ENCODE measurements at regions not wholly inside any gene's neighbourhood (a gene's known extent, or its start where the extent isn't known, plus 50 kb on each side); places are given as distances from the start of the nearest gene placed in this dataset.

DNA sequence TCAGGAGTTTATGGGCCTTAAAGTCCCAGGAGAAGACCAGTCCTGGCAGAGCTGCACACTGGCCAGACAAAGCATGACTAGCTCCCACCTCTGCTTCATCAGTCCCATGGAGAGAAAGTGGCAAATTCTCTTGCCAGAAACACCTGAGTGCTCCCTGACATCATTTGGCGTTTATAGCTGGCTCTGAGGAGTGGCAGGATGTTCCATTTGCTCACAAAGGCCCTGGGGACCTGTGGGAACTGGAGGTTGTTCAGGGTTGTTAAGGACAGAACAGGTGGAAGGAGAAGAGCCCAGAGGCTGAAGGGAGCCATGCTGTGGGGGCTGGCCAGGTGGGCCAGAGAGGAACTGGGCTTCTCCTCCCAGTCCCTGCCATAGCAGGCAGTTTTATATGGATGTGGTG, 56.1 kb downstream of the RPL37A start:
- Histone ChIP-seq H3K4me3 (ENCODE audit: low read length) (no peak overlapping the region), H3K9ac (ENCODE audit: low read length) (no peak overlapping the region), H3K79me2 (replicated peaks; ENCODE audit: insufficient read depth, low read length) (no peaks in the 10 kb centered on the region), H3K9me3 (ENCODE audit: low read length) (no peaks in the 10 kb centered on the region), H3K27ac (ENCODE audit: low read length) (no peak overlapping the region), H3F3A (ENCODE audit: insufficient read depth, low read length, poor library complexity, severe bottlenecking) (no peaks in the 10 kb centered on the region), H3K36me3 (ENCODE audit: insufficient read depth, low read length) (no peaks in the 10 kb centered on the region), H4K20me1 (ENCODE audit: insufficient read depth) (no peaks in the 10 kb centered on the region), H3K27me3 (ENCODE audit: insufficient read depth, low read depth, low read length) (no peaks in the 10 kb centered on the region), H3K4me2 (ENCODE audit: low read length) (no peak overlapping the region), H2AFZ (ENCODE audit: low read depth, low read length) (no peak overlapping the region), H3K9me2 (ENCODE audit: insufficient read depth, low read length) (no peaks in the 10 kb centered on the region)
- TF ChIP-seq, protein P1, sequence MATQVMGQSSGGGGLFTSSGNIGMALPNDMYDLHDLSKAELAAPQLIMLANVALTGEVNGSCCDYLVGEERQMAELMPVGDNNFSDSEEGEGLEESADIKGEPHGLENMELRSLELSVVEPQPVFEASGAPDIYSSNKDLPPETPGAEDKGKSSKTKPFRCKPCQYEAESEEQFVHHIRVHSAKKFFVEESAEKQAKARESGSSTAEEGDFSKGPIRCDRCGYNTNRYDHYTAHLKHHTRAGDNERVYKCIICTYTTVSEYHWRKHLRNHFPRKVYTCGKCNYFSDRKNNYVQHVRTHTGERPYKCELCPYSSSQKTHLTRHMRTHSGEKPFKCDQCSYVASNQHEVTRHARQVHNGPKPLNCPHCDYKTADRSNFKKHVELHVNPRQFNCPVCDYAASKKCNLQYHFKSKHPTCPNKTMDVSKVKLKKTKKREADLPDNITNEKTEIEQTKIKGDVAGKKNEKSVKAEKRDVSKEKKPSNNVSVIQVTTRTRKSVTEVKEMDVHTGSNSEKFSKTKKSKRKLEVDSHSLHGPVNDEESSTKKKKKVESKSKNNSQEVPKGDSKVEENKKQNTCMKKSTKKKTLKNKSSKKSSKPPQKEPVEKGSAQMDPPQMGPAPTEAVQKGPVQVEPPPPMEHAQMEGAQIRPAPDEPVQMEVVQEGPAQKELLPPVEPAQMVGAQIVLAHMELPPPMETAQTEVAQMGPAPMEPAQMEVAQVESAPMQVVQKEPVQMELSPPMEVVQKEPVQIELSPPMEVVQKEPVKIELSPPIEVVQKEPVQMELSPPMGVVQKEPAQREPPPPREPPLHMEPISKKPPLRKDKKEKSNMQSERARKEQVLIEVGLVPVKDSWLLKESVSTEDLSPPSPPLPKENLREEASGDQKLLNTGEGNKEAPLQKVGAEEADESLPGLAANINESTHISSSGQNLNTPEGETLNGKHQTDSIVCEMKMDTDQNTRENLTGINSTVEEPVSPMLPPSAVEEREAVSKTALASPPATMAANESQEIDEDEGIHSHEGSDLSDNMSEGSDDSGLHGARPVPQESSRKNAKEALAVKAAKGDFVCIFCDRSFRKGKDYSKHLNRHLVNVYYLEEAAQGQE (IDR thresholded peaks at IDR 0.05; ENCODE audit: borderline replicate concordance) = no peak
- TF ChIP-seq POLR2AphosphoS5 (IDR thresholded peaks at IDR 0.05) (no peak), EP300 (conservative IDR thresholded peaks at IDR 0.05; ENCODE audit: poor library complexity, severe bottlenecking) (no peak), EZH2 (IDR thresholded peaks at IDR 0.05; ENCODE audit: borderline replicate concordance, insufficient read depth, low read length, poor library complexity, severe bottlenecking) (no peak), TAF1 (IDR thresholded peaks at IDR 0.05; ENCODE audit: low read depth) (no peak), MXI1 (conservative IDR thresholded peaks at IDR 0.05; ENCODE audit: poor library complexity, severe bottlenecking) (no peak), RAD21 (conservative IDR thresholded peaks at IDR 0.05) (no peak), SMC3 (conservative IDR thresholded peaks at IDR 0.05; ENCODE audit: poor library complexity) (no peak)
- TF ChIP-seq, protein P2, sequence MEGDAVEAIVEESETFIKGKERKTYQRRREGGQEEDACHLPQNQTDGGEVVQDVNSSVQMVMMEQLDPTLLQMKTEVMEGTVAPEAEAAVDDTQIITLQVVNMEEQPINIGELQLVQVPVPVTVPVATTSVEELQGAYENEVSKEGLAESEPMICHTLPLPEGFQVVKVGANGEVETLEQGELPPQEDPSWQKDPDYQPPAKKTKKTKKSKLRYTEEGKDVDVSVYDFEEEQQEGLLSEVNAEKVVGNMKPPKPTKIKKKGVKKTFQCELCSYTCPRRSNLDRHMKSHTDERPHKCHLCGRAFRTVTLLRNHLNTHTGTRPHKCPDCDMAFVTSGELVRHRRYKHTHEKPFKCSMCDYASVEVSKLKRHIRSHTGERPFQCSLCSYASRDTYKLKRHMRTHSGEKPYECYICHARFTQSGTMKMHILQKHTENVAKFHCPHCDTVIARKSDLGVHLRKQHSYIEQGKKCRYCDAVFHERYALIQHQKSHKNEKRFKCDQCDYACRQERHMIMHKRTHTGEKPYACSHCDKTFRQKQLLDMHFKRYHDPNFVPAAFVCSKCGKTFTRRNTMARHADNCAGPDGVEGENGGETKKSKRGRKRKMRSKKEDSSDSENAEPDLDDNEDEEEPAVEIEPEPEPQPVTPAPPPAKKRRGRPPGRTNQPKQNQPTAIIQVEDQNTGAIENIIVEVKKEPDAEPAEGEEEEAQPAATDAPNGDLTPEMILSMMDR (IDR thresholded peaks at IDR 0.05; ENCODE audit: poor library complexity, severe bottlenecking) = no peak

DNA sequence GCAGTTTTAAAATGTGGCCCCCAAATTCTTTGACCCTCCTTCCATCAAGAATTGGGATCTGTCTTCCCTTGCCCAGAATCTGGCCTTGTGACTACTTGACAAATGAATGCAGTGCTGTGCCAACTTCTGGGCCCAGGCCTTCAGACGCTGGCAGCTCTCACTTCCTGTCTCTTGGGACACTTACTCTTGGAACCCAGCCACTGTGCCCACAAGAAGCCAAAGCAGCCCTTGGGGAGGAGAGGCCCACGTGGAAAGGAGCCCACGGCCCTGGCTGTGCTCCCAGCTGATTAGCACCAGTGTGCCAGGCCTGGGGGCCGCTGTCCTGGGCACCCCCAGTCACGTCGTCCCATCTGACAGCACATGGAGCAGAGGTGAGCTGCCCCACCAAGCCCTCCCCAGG, 56.6 kb downstream of the RPL37A start:
- no peak overlapping the region for H2AFZ ChIP-seq (ENCODE audit: low read depth, low read length)
- H3K4me2 ChIP-seq (ENCODE audit: low read length) = no peak overlapping the region
- no peaks in the 10 kb centered on the region for H3F3A ChIP-seq (ENCODE audit: insufficient read depth, low read length, poor library complexity, severe bottlenecking)
- H4K20me1 ChIP-seq (ENCODE audit: insufficient read depth) = no peaks in the 10 kb centered on the region
- no peaks in the 10 kb centered on the region for H3K36me3 ChIP-seq (ENCODE audit: insufficient read depth, low read length)
- H3K79me2 ChIP-seq (replicated peaks; ENCODE audit: insufficient read depth, low read length) = no peaks in the 10 kb centered on the region
- no peak overlapping the region for H3K9ac ChIP-seq (ENCODE audit: low read length)
- no peak overlapping the region for H3K4me3 ChIP-seq (ENCODE audit: low read length)
- no peak overlapping the region for H3K27ac ChIP-seq (ENCODE audit: low read length)
- H3K9me2 ChIP-seq (ENCODE audit: insufficient read depth, low read length) = no peaks in the 10 kb centered on the region
- H3K9me3 ChIP-seq (ENCODE audit: low read length) = no peaks in the 10 kb centered on the region
- TF ChIP-seq RAD21 (conservative IDR thresholded peaks at IDR 0.05) (no peak), POLR2AphosphoS5 (IDR thresholded peaks at IDR 0.05) (no peak), EZH2 (IDR thresholded peaks at IDR 0.05; ENCODE audit: borderline replicate concordance, insufficient read depth, low read length, poor library complexity, severe bottlenecking) (no peak), EP300 (conservative IDR thresholded peaks at IDR 0.05; ENCODE audit: poor library complexity, severe bottlenecking) (no peak), TAF1 (IDR thresholded peaks at IDR 0.05; ENCODE audit: low read depth) (no peak), SMC3 (conservative IDR thresholded peaks at IDR 0.05; ENCODE audit: poor library complexity) (no peak), MXI1 (conservative IDR thresholded peaks at IDR 0.05; ENCODE audit: poor library complexity, severe bottlenecking) (no peak)
- TF ChIP-seq, protein P1 (IDR thresholded peaks at IDR 0.05; ENCODE audit: borderline replicate concordance) = no peak
- TF ChIP-seq, protein P2 (IDR thresholded peaks at IDR 0.05; ENCODE audit: poor library complexity, severe bottlenecking) = no peak
- no peaks in the 10 kb centered on the region for H3K27me3 ChIP-seq (ENCODE audit: insufficient read depth, low read depth, low read length)
